Jurkat, Clone E6-1 (cell line): ENCODE measurements at regions not wholly inside any gene's neighbourhood (a gene's known extent, or its start where the extent isn't known, plus 50 kb on each side); places are given as distances from the start of the nearest gene placed in this dataset.

Experiments used
- DNase-seq: peaks from one replicate; pipeline ENCODE4 v3.0.0-alpha.2; 2011; ENCODE audit warnings: low read depth, low spot score
- H3K4me3 ChIP-seq: 2 replicates; pipeline ENCODE4 v1.5.1; 2011; ENCODE audit warnings: mild to moderate bottlenecking, low read length, control low read depth, moderate library complexity

GRCh38 chr3:197432384-197433127 is 123.2 kb downstream of the BDH1 start:
- no peak for DNase-seq
- no peak overlapping the region for H3K4me3 ChIP-seq

- DNase-seq = no peak
- no peak overlapping the region for H3K4me3 ChIP-seq
Observed at GRCh38 chr3:197431346-197431910, 124.3 kb downstream of the BDH1 start.

- DNase-seq = no peak
Observed at GRCh38 chr3:197430934-197431333, 124.8 kb downstream of the BDH1 start.

GRCh38 chr3:197430502-197430901 is 125.3 kb downstream of the BDH1 start:
- no peak for DNase-seq
- no peak overlapping the region for H3K4me3 ChIP-seq

More at GRCh38 chr3:197430934-197431333, 124.8 kb downstream of the BDH1 start:
- no peak overlapping the region for H3K4me3 ChIP-seq

- no peak overlapping the region for H3K4me3 ChIP-seq
- DNase-seq = no peak
Observed at GRCh38 chr3:197428952-197429351, 126.8 kb downstream of the BDH1 start.

- peak; percentile 69 for DNase-seq
Observed at GRCh38 chr3:197428117-197428801, 127.5 kb downstream of the BDH1 start.

GRCh38 chr3:197427021-197427420 is 128.6 kb upstream of the DLG1 start:
- H3K4me3 ChIP-seq = no peak overlapping the region
- no peak for DNase-seq

More at GRCh38 chr3:197428117-197428801, 127.5 kb downstream of the BDH1 start:
- H3K4me3 ChIP-seq = peak overlapping the region; percentile 32

GRCh38 chr3:197426121-197426566 is 127.7 kb upstream of the DLG1 start:
- no peak for DNase-seq
- H3K4me3 ChIP-seq = no peak overlapping the region

GRCh38 chr3:197425485-197426120 is 127.2 kb upstream of the DLG1 start:
- no peak overlapping the region for H3K4me3 ChIP-seq
- DNase-seq = no peak

- no peak overlapping the region for H3K4me3 ChIP-seq
Observed at GRCh38 chr3:197424674-197425484, 126.5 kb upstream of the DLG1 start.

GRCh38 chr3:197424266-197424665 is 125.9 kb upstream of the DLG1 start:
- no peak for DNase-seq
- no peak overlapping the region for H3K4me3 ChIP-seq

More at GRCh38 chr3:197424674-197425484, 126.5 kb upstream of the DLG1 start:
- DNase-seq = no peak

- H3K4me3 ChIP-seq = no peak overlapping the region
Observed at GRCh38 chr3:197423376-197423775, 125.0 kb upstream of the DLG1 start.

GRCh38 chr3:197422506-197422905 is 124.1 kb upstream of the DLG1 start:
- no peak for DNase-seq
- H3K4me3 ChIP-seq = no peak overlapping the region

More at GRCh38 chr3:197423376-197423775, 125.0 kb upstream of the DLG1 start:
- no peak for DNase-seq

- no peak overlapping the region for H3K4me3 ChIP-seq
- no peak for DNase-seq
Observed at GRCh38 chr3:197421021-197421420, 122.6 kb upstream of the DLG1 start.

- H3K4me3 ChIP-seq = no peak overlapping the region
- DNase-seq = no peak
Observed at GRCh38 chr3:197420566-197420965, 122.2 kb upstream of the DLG1 start.

- no peak overlapping the region for H3K4me3 ChIP-seq
- DNase-seq = no peak
Observed at GRCh38 chr3:197420115-197420514, 121.7 kb upstream of the DLG1 start.

GRCh38 chr3:197419696-197420095 is 121.3 kb upstream of the DLG1 start:
- H3K4me3 ChIP-seq = no peak overlapping the region
- DNase-seq = no peak

GRCh38 chr3:197417911-197418618 is 119.7 kb upstream of the DLG1 start:
- DNase-seq = no peak
- H3K4me3 ChIP-seq = no peak overlapping the region
